A549 (cell line): ENCODE measurements at regions not wholly inside any gene's neighbourhood (a gene's known extent, or its start where the extent isn't known, plus 50 kb on each side); places are given as distances from the start of the nearest gene placed in this dataset.

Source experiments
- ATAC-seq, 2 experiments: fragments of 200-7000 bp in 1 of 2; fragments of >200 bp in 1 of 2; cut with Nextera tagmentation in 1 of 2; cut with Tn5 transposase in 1 of 2; 3 replicates each; pipeline versions ENCODE4 v1.8.0 to v1.9.1; 2018 to 2020; ENCODE audit warnings: mild to moderate bottlenecking in 1 of 2, moderate library complexity in 1 of 2
- CTCF ChIA-PET: fragments of 300-600 bp; sonication (Branson Sonifier 250); formaldehyde crosslinking; extraction: SDS; loops from one replicate; lab custom pipeline; 2021; ENCODE audit warnings: antibody characterized with exemption, inconsistent platforms; lab: Yijun Ruan, JAX
- POLR2A ChIA-PET: fragments of 350-600 bp; formaldehyde crosslinking; extraction: SDS; loops from one replicate; lab custom pipeline; 2021; ENCODE audit warnings: antibody characterized with exemption, inconsistent platforms; lab: Yijun Ruan, JAX
- DNase-seq, 2 experiments: peaks; one replicate each; pipeline versions ENCODE4 v3.0.0 to v3.0.0-alpha.2; 2011 to 2016; ENCODE audit warnings: low read depth in 1 of 2, low spot score in 1 of 2
- FAIRE-seq: peaks from 2 replicates; lab custom pipeline; 2011; peaks lifted over from hg19 to GRCh38; lab: Jason Lieb, UNC
- H3K27ac ChIP-seq, 2 experiments: fragments of >200 bp; sonication (Bioruptor Twin); formaldehyde crosslinking; 3 replicates each; pipeline ENCODE4 v1.5.1; 2016 to 2017
- H3K4me1 ChIP-seq: fragments of >200 bp; sonication (Bioruptor Twin); formaldehyde crosslinking; 3 replicates; pipeline ENCODE4 v1.6.1; 2016
- H3K4me2 ChIP-seq: fragments of >200 bp; sonication (Bioruptor Twin); formaldehyde crosslinking; 3 replicates; pipeline ENCODE4 v1.6.1; 2016
- H3K4me3 ChIP-seq: fragments of >200 bp; sonication (Bioruptor Twin); formaldehyde crosslinking; 3 replicates; pipeline ENCODE4 v1.5.1; 2016
- H3K9me3 ChIP-seq: fragments of >200 bp; sonication (Bioruptor Twin); formaldehyde crosslinking; 3 replicates; pipeline ENCODE4 v1.6.1; 2016
- CTCF ChIP-seq: fragments of >200 bp; sonication (Bioruptor Twin); formaldehyde crosslinking; IDR thresholded peaks from 3 replicates; pipeline ENCODE4 v1.5.1; 2016
- EHMT2 ChIP-seq: fragments of 200-600 bp; sonication (generic); IDR thresholded peaks from 2 replicates; pipeline ENCODE4 v1.6.1; 2016; ENCODE audit warnings: antibody characterized with exemption, low read depth, mild to moderate bottlenecking, moderate library complexity
- ELK1 ChIP-seq: fragments of 150-350 bp; IDR thresholded peaks from 2 replicates; pipeline ENCODE4 v1.6.1; 2014; ENCODE audit warnings: low read depth, mild to moderate bottlenecking, low read length
- FOSL2 ChIP-seq, 2 experiments: fragments of 450-650 bp in 1 of 2; fragments of >200 bp in 1 of 2; sonication (Bioruptor Twin) in 1 of 2; formaldehyde crosslinking; IDR thresholded peaks; 2 replicates each; pipeline versions ENCODE4 v1.5.0 to v1.6.1; 2016 to 2020; ENCODE audit warnings: mild to moderate bottlenecking in 1 of 2, moderate library complexity in 1 of 2
- GATA3 ChIP-seq: IDR thresholded peaks from 2 replicates; pipeline ENCODE4 v1.6.1; 2012; ENCODE audit warnings: borderline replicate concordance
- HEYL ChIP-seq: fragments of 250-450 bp; sonication (Bioruptor Pico); IDR thresholded peaks from 2 replicates; pipeline ENCODE4 v1.8.0; 2021; ENCODE audit warnings: mild to moderate bottlenecking, moderate library complexity
- HMGXB4 ChIP-seq: fragments of 250-450 bp; sonication (Bioruptor Pico); IDR thresholded peaks from 2 replicates; pipeline ENCODE4 v1.5.0; 2021; ENCODE audit warnings: mild to moderate bottlenecking, moderate library complexity, borderline replicate concordance
- HOXB13 ChIP-seq: fragments of 250-450 bp; sonication (Bioruptor Pico); IDR thresholded peaks from 2 replicates; pipeline ENCODE4 v1.5.0; 2020; ENCODE audit warnings: low read depth, mild to moderate bottlenecking, moderate library complexity
- HOXB5 ChIP-seq: fragments of 250-450 bp; sonication (Bioruptor Pico); IDR thresholded peaks from 2 replicates; pipeline ENCODE4 v1.5.0; 2020; ENCODE audit warnings: mild to moderate bottlenecking, moderate library complexity
- JUN ChIP-seq, 2 experiments: fragments of >200 bp; sonication (Bioruptor Twin); formaldehyde crosslinking; IDR thresholded peaks; 2 replicates in 1 of 2; 3 replicates in 1 of 2; pipeline ENCODE4 v1.6.1; 2016 to 2017
- KDM5A ChIP-seq: fragments of 200-600 bp; sonication (generic); IDR thresholded peaks from 2 replicates; pipeline ENCODE4 v1.6.1; 2016; ENCODE audit warnings: antibody characterized with exemption, mild to moderate bottlenecking
- MAFK ChIP-seq: fragments of 450-650 bp; IDR thresholded peaks from 2 replicates; pipeline ENCODE4 v1.6.1; 2014; ENCODE audit not compliant: partially characterized antibody
- NFE2L2 ChIP-seq: fragments of 150-350 bp; conservative IDR thresholded peaks from 2 replicates; pipeline ENCODE4 v1.6.1; 2014; ENCODE audit warnings: low read length
- PBX3 ChIP-seq: IDR thresholded peaks from 2 replicates; pipeline ENCODE4 v1.6.1; 2012
- POLR2A ChIP-seq: IDR thresholded peaks from 2 replicates; pipeline ENCODE4 v1.6.1; 2012; ENCODE audit warnings: mild to moderate bottlenecking, low read length
- RARB ChIP-seq: fragments of 250-450 bp; sonication (Bioruptor Pico); IDR thresholded peaks from 2 replicates; pipeline ENCODE4 v1.8.0; 2021; ENCODE audit warnings: mild to moderate bottlenecking, moderate library complexity
- RCOR1 ChIP-seq: fragments of 150-350 bp; IDR thresholded peaks from 2 replicates; pipeline ENCODE4 v1.6.1; 2014; ENCODE audit warnings: antibody characterized with exemption, low read length, low read depth
- RFX5 ChIP-seq: fragments of 450-650 bp; IDR thresholded peaks from 2 replicates; pipeline ENCODE4 v1.7.1; 2014; ENCODE audit warnings: antibody characterized with exemption, mild to moderate bottlenecking, moderate library complexity
- RNF2 ChIP-seq: fragments of 200-600 bp; sonication (generic); IDR thresholded peaks from 2 replicates; pipeline ENCODE4 v1.6.1; 2016; ENCODE audit warnings: low read depth, mild to moderate bottlenecking, antibody characterized with exemption, moderate library complexity, borderline replicate concordance
- SMC3 ChIP-seq: fragments of >200 bp; sonication (Bioruptor Twin); formaldehyde crosslinking; IDR thresholded peaks from 3 replicates; pipeline ENCODE4 v1.6.1; 2018; ENCODE audit warnings: inconsistent platforms
- SREBF2 ChIP-seq: fragments of 450-650 bp; IDR thresholded peaks from 2 replicates; pipeline ENCODE4 v1.6.1; 2014; ENCODE audit warnings: mild to moderate bottlenecking, moderate library complexity
- TP53 ChIP-seq: fragments of 250-450 bp; sonication (Bioruptor Pico); IDR thresholded peaks from 2 replicates; pipeline ENCODE4 v1.5.0; 2021; ENCODE audit warnings: mild to moderate bottlenecking, moderate library complexity
- ZC3H11A ChIP-seq: fragments of 450-650 bp; IDR thresholded peaks from 2 replicates; pipeline ENCODE4 v1.6.1; 2014; ENCODE audit warnings: antibody characterized with exemption, mild to moderate bottlenecking
- ZFP36 ChIP-seq: fragments of 450-650 bp; IDR thresholded peaks from 2 replicates; pipeline ENCODE4 v1.6.1; 2014; ENCODE audit warnings: borderline replicate concordance; ENCODE audit not compliant: partially characterized antibody
- ZNF302 ChIP-seq: fragments of 250-450 bp; sonication (Bioruptor Pico); IDR thresholded peaks from 2 replicates; pipeline ENCODE4 v1.9.0; 2021; ENCODE audit warnings: inconsistent platforms, mild to moderate bottlenecking, moderate library complexity
- WGBS: methylation state at CpG from one replicate; pipeline ENCODE4 v1.1.6; 2017; ENCODE audit errors: missing lambda C conversion rate; 5-methylcytosine and 5-hydroxymethylcytosine counted together

GRCh38 chr18:76697441-76697901 lies 124.9 kb upstream of the ZNF236 start (continued):
- TF ChIP-seq FOSL2 (IDR thresholded peaks at IDR 0.05) (no peak), FOSL2 (CRISPR knock-in tag; IDR thresholded peaks at IDR 0.05) (no peak), HEYL (no peak)

GRCh38 chr18:76691800-76692199 lies 130.6 kb upstream of the ZNF236 start:
- H3K4me2 ChIP-seq, result no peak overlapping the region
- FAIRE-seq (no peak), ATAC-seq (no peak), DNase-seq (no peak)
- H3K4me1 ChIP-seq, result peaks cover 4% of the 10 kb centered on the region; the same call in 1 of the 3 replicates
- 9% methylated on average over 7 of the region's 7 CpGs for WGBS
- no peak overlapping the region for H3K4me3 ChIP-seq
- CTCF ChIA-PET, result interaction anchor here (0.7 kb wide), 1 partner anchor 253 kb away, joined by 3 read pairs; no protein-coding TSS in a partner anchor
- TF ChIP-seq PBX3 (no peak), TP53 (CRISPR knock-in tag) (no peak), HOXB5 (CRISPR knock-in tag) (no peak), RFX5 (no peak), HMGXB4 (CRISPR knock-in tag) (no peak), CTCF (no peak), SMC3 (no peak)
- 0 out of 3 replicates have a peak, but pooled peaks cover 2% of the 10 kb centered on the region for H3K9me3 ChIP-seq
- POLR2A ChIA-PET, result no interaction called here
- no peak overlapping the region for H3K27ac ChIP-seq

- Histone ChIP-seq H3K27ac (no peak overlapping the region), H3K4me1 (peaks cover 4% of the 10 kb centered on the region; the same call in 1 of the 3 replicates)
- ATAC-seq (no peak), DNase-seq (peak in 1 of 2 experiments; percentile 14)
- 36% methylated on average over 7 of the region's 7 CpGs for WGBS
- POLR2A ChIA-PET, result no interaction called here
- TF ChIP-seq RNF2 (no peak), MAFK (peak; percentile 77), NFE2L2 (peak; percentile 36; the same call in 1 of the 2 replicates)
- TF ChIP-seq, all 56 proteins: peak for 2
- Histone ChIP-seq H3K4me3 (no peak overlapping the region), H3K4me2 (peak overlapping the region; percentile 10; the same call in 1 of the 3 replicates), H3K9me3 (no peaks in the 10 kb centered on the region)
- CTCF ChIA-PET, result interaction anchor here (0.5 to 8.0 kb wide), 5 partner anchors 10 to 290 kb away, joined by 3 to 92 read pairs (median 5); no protein-coding TSS in a partner anchor
- no peak for FAIRE-seq
Measured at GRCh38 chr18:76689646-76690264, 132.6 kb upstream of the ZNF236 start.

- Histone ChIP-seq H3K4me1 (peaks cover 4% of the 10 kb centered on the region; the same call in 1 of the 3 replicates), H3K4me3 (no peak overlapping the region), H3K27ac (no peak overlapping the region), H3K9me3 (no peaks in the 10 kb centered on the region), H3K4me2 (peak overlapping the region; percentile 10; the same call in 1 of the 3 replicates)
- POLR2A ChIA-PET, result no interaction called here
- CTCF ChIA-PET, result interaction anchor here (0.9 to 8.0 kb wide), 3 partner anchors 12 to 340 kb away, joined by 3 to 92 read pairs (median 7); no protein-coding TSS in a partner anchor
- 38% methylated on average over 13 of the region's 15 CpGs for WGBS
- ATAC-seq, result no peak
- DNase-seq, result no peak
- no peak for FAIRE-seq
- no peak for TF ChIP-seq RARB (CRISPR knock-in tag)
- TF ChIP-seq HOXB13 (CRISPR knock-in tag), result no peak
- TF ChIP-seq ZC3H11A, result no peak
- TF ChIP-seq POLR2A, result no peak
- no peak for TF ChIP-seq HOXB5 (CRISPR knock-in tag)
- TF ChIP-seq ELK1, result no peak
- TF ChIP-seq RCOR1, result no peak
- no peak for TF ChIP-seq JUN (IDR thresholded peaks at IDR 0.05)
- no peak for TF ChIP-seq GATA3
- no peak for TF ChIP-seq SREBF2
- TF ChIP-seq KDM5A, result no peak
- TF ChIP-seq EHMT2, result no peak
- TF ChIP-seq ZNF302 (CRISPR knock-in tag), result no peak
- no peak for TF ChIP-seq MAFK
- no peak for TF ChIP-seq ZFP36
Measured at GRCh38 chr18:76688724-76689472, 133.5 kb upstream of the ZNF236 start.
